Endothelial cell of umbilical vein (primary cell): ENCODE measurements at regions not wholly inside any gene's neighbourhood (a gene's known extent, or its start where the extent isn't known, plus 50 kb on each side); places are given as distances from the start of the nearest gene placed in this dataset.

Experiments used
- BruUV-seq: library from RNA; stranded (reverse); fragments of 400-500 nt; replicated peaks from 2 replicates; lab custom pipeline; 2021; lab: Mats Ljungman, UMichigan
- CTCF ChIA-PET: fragments of 300-600, 350-600 bp; sonication (Branson Sonifier 250); formaldehyde crosslinking; loops from one replicate; lab custom pipeline; 2021; ENCODE audit warnings: antibody characterized with exemption, inconsistent platforms; lab: Charles Lee
- POLR2A ChIA-PET: fragments of 300-600, 350-600 bp; sonication (Branson Sonifier 250); formaldehyde crosslinking; loops from one replicate; lab custom pipeline; 2021; ENCODE audit warnings: antibody characterized with exemption, inconsistent platforms; lab: Charles Lee
- DNase-seq: peaks from one replicate; pipeline ENCODE4 v3.0.0-alpha.2; 2011; ENCODE audit warnings: low read depth, low spot score
- FAIRE-seq: peaks from 2 replicates; lab custom pipeline; 2011; peaks lifted over from hg19 to GRCh38; lab: Jason Lieb, UNC
- H2AFZ ChIP-seq: 2 replicates; pipeline ENCODE4 v1.6.0; 2012; ENCODE audit warnings: low read depth, low read length, control low read depth, inconsistent platforms
- H3K27ac ChIP-seq: 2 replicates; pipeline ENCODE4 v1.5.1; 2011; ENCODE audit warnings: low read depth, mild to moderate bottlenecking, control low read depth, low read length, moderate library complexity; ENCODE audit not compliant: insufficient read depth
- H3K27me3 ChIP-seq, 2 experiments: 2 replicates each; pipeline versions ENCODE4 v1.6.0 to v1.6.1; 2011; ENCODE audit warnings: low read length in 2 of 2, mixed read lengths in 1 of 2; ENCODE audit not compliant: control insufficient read depth in 2 of 2, insufficient read depth in 2 of 2
- H3K36me3 ChIP-seq, 2 experiments: 2 replicates in 1 of 2; 3 replicates in 1 of 2; pipeline ENCODE4 v1.5.1; 2011; ENCODE audit warnings: low read length in 2 of 2, mild to moderate bottlenecking in 1 of 2, moderate library complexity in 1 of 2; ENCODE audit not compliant: control insufficient read depth in 2 of 2, insufficient read depth in 2 of 2; ENCODE audit errors: extremely low read depth in 1 of 2
- H3K4me1 ChIP-seq: 3 replicates; pipeline ENCODE4 v1.5.1; 2011; ENCODE audit warnings: mild to moderate bottlenecking, low read length; ENCODE audit not compliant: control insufficient read depth, insufficient read depth; ENCODE audit errors: extremely low read depth
- H3K4me2 ChIP-seq: 2 replicates; pipeline ENCODE4 v1.6.1; 2011; ENCODE audit warnings: low read length, control low read depth, mixed read lengths; ENCODE audit not compliant: insufficient read depth
- H3K4me3 ChIP-seq, 3 experiments: fragments of 200-600 bp in 1 of 3; sonication (generic), shearing (Covaris generic) in 1 of 3; replicated peaks in 1 of 3; 2 replicates each; pipeline ENCODE4 v1.5.1; 2011 to 2016; ENCODE audit warnings: control low read depth in 3 of 3, low read length in 3 of 3, mild to moderate bottlenecking in 2 of 3, inconsistent platforms in 1 of 3, low read depth in 1 of 3, moderate library complexity in 1 of 3; ENCODE audit not compliant: insufficient read depth in 1 of 3
- H3K79me2 ChIP-seq: 2 replicates; pipeline ENCODE4 v1.6.0; 2012; ENCODE audit warnings: low read length, inconsistent platforms; ENCODE audit not compliant: control insufficient read depth, insufficient read depth
- H3K9ac ChIP-seq: replicated peaks from 2 replicates; pipeline ENCODE3; 2011; ENCODE audit warnings: low read length, control low read depth; ENCODE audit not compliant: insufficient read depth; ENCODE audit errors: extremely low read depth
- H3K9me1 ChIP-seq: replicated peaks from 3 replicates; pipeline ENCODE4 v1.6.0; 2011; ENCODE audit warnings: mild to moderate bottlenecking, low read length; ENCODE audit not compliant: control insufficient read depth, insufficient read depth; ENCODE audit errors: extremely low read depth
- H3K9me3 ChIP-seq: replicated peaks from 2 replicates; pipeline ENCODE4 v1.5.1; 2012; ENCODE audit warnings: low read length, inconsistent platforms; ENCODE audit not compliant: control insufficient read depth, insufficient read depth
- H4K20me1 ChIP-seq: replicated peaks from 2 replicates; pipeline ENCODE3; 2011; ENCODE audit warnings: mild to moderate bottlenecking, low read length; ENCODE audit not compliant: control insufficient read depth, insufficient read depth; ENCODE audit errors: extremely low read depth
- EZH2 ChIP-seq: IDR thresholded peaks from 2 replicates; pipeline ENCODE4 v1.6.1; 2012; ENCODE audit warnings: borderline replicate concordance, low read depth, mild to moderate bottlenecking, moderate library complexity, low read length, inconsistent platforms; ENCODE audit not compliant: severe bottlenecking
- FOS ChIP-seq: IDR thresholded peaks from 2 replicates; pipeline ENCODE4 v1.6.1; 2011; ENCODE audit warnings: mild to moderate bottlenecking, low read length, moderate library complexity, borderline replicate concordance; ENCODE audit not compliant: insufficient read depth
- GATA2 ChIP-seq: IDR thresholded peaks from 2 replicates; pipeline ENCODE4 v1.7.0; 2011; ENCODE audit warnings: low read depth, mild to moderate bottlenecking, moderate library complexity, mixed read lengths, low read length; ENCODE audit not compliant: insufficient read length, insufficient read depth
- JUN ChIP-seq: IDR thresholded peaks from 2 replicates; pipeline ENCODE4 v1.6.1; 2011; ENCODE audit warnings: borderline replicate concordance, low read depth; ENCODE audit not compliant: insufficient read length, insufficient read depth
- MYC ChIP-seq: IDR thresholded peaks from one replicate; pipeline ENCODE4 v1.6.1; 2011; ENCODE audit warnings: mild to moderate bottlenecking, low read depth, low read length
- dilution Hi-C: fragments of 300-500 bp; cut with MboI; formaldehyde crosslinking; loops from one replicate; pipeline ENCODE4 v1.15.0; 2019; ENCODE audit warnings: low sequenced_read_pairs; ENCODE audit not compliant: extremely low pct_ligation_motif_present
- intact Hi-C: fragments of 100-400 bp; cut with micrococcal nuclease; formaldehyde crosslinking; loops from one replicate; pipeline ENCODE4 v1.10.0; 2022
- TF ChIP-seq, protein P1 (sequence below): IDR thresholded peaks from 2 replicates; pipeline ENCODE4 v1.6.1; 2011; ENCODE audit not compliant: insufficient read depth, insufficient read length
- TF ChIP-seq, protein P2 (sequence below), 2 donors: IDR thresholded peaks; 1 replicate in 1 of 2; 2 replicates in 1 of 2; pipeline ENCODE4 v1.5.1; 2011; ENCODE audit warnings: low read length in 2 of 2, mild to moderate bottlenecking in 2 of 2, moderate library complexity in 2 of 2, control low read depth in 1 of 2, inconsistent platforms in 1 of 2, low read depth in 1 of 2; ENCODE audit not compliant: insufficient read depth in 1 of 2; ENCODE audit errors: extremely low read depth in 1 of 2

DNA sequence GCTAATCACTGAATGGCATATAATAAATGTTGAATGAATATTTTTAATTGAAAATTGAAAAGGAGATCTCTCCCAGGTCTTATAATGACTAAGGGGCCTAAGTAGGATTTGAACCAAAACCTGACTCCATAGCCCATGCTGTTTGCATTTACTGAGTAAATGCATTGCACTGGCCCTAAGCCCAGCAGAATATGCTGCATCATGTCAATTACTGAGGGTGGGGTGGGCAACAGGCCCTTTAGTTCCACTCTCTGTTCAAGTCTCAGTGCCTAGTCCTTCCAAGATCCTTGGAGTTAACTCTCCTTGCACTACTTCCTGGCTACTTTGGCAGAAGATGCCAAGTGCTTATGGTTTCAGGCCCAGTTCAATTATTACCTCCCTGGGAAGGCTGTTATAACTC is 203.8 kb upstream of the DAB1 start:
- CTCF ChIA-PET, result no interaction called here
- intact Hi-C loops (no loop called here), dilution Hi-C loops (no loop called here)
- H3K4me2 ChIP-seq, result no peak overlapping the region
- H3K27ac ChIP-seq, result no peak overlapping the region
- TF ChIP-seq EZH2 (no peak), FOS (no peak), GATA2 (no peak), MYC (no peak), JUN (no peak)
- TF ChIP-seq, protein P1, sequence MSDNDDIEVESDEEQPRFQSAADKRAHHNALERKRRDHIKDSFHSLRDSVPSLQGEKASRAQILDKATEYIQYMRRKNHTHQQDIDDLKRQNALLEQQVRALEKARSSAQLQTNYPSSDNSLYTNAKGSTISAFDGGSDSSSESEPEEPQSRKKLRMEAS, result no peak
- TF ChIP-seq, protein P2, sequence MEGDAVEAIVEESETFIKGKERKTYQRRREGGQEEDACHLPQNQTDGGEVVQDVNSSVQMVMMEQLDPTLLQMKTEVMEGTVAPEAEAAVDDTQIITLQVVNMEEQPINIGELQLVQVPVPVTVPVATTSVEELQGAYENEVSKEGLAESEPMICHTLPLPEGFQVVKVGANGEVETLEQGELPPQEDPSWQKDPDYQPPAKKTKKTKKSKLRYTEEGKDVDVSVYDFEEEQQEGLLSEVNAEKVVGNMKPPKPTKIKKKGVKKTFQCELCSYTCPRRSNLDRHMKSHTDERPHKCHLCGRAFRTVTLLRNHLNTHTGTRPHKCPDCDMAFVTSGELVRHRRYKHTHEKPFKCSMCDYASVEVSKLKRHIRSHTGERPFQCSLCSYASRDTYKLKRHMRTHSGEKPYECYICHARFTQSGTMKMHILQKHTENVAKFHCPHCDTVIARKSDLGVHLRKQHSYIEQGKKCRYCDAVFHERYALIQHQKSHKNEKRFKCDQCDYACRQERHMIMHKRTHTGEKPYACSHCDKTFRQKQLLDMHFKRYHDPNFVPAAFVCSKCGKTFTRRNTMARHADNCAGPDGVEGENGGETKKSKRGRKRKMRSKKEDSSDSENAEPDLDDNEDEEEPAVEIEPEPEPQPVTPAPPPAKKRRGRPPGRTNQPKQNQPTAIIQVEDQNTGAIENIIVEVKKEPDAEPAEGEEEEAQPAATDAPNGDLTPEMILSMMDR (IDR thresholded peaks at IDR 0.05; ENCODE audit: extremely low read depth in 1 of 2, insufficient read depth in 1 of 2, low read depth in 1 of 2, low read length in 2 of 2), result no peak
- no peak for DNase-seq
- no peaks in the 10 kb centered on the region for H3K9me3 ChIP-seq
- no peaks in the 10 kb centered on the region for H3K27me3 ChIP-seq
- no peaks in the 10 kb centered on the region for H3K79me2 ChIP-seq
- FAIRE-seq, result no peak
- no peak overlapping the region for H3K9ac ChIP-seq
- POLR2A ChIA-PET, result no interaction called here
- no peaks in the 10 kb centered on the region for H4K20me1 ChIP-seq
- no peaks in the 10 kb centered on the region for H3K36me3 ChIP-seq
- no TSS peak for BruUV-seq
- no peaks in the 10 kb centered on the region for H3K4me1 ChIP-seq
- no peak overlapping the region for H2AFZ ChIP-seq
- no peaks in the 10 kb centered on the region for H3K9me1 ChIP-seq
- H3K4me3 ChIP-seq, result no peak overlapping the region
